ELF-1 (cell line): ENCODE measurements at regions not wholly inside any gene's neighbourhood (a gene's known extent, or its start where the extent isn't known, plus 50 kb on each side); places are given as distances from the start of the nearest gene placed in this dataset.
"Not testable (repeated sequence)": the region's sequence is repeated elsewhere in the genome, so short reads cannot be mapped to it uniquely, and the experiment has no call there.

Source experiments
- DNase-seq: peaks from one replicate; pipeline ENCODE4 v3.0.0-alpha.2; 2016; ENCODE audit warnings: low read depth, low spot score

DNA sequence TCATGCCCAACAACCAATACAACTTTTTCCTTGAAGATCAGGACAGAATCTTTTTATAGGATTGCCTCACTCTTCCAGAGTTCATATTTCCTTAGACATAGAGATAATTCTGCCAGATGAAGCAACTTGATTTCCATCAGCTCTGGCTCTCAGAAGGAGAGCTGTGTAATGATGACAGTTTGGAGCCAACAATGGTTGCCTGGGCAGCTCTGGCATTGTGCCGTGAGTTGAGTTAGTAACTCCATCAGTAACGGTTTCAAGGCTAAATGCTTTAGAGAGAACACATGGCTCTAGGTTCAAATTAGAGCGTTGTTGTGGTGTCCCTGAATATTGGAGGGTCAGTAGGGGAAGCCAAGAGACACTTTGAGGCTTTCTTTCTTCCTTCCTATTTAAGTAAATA lies 501.7 kb upstream of the SEL1L start:
- no peak for DNase-seq

GRCh38 chr14:82038066-82038465 lies 504.4 kb upstream of the SEL1L start:
- DNase-seq, result not testable (repeated sequence)

DNA sequence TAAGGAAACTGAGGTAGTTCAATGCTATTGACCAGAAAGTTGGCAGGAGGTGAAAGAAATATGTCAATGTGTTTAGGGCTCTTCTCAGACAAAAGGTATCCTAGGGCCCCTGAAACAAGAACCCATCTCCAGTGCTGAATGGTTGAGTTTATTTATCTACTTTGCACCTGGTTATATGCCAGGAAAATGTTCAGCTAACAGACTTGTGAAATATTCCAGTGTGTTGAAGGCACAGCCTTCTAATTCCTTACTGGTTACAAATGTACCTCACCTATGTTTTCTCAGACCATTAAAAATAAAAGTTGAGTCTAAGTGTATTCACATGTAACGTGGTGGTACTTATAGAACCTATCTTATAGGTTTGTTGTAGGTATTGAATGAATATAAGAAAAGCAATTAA lies 511.7 kb upstream of the SEL1L start:
- DNase-seq, result no peak

DNA sequence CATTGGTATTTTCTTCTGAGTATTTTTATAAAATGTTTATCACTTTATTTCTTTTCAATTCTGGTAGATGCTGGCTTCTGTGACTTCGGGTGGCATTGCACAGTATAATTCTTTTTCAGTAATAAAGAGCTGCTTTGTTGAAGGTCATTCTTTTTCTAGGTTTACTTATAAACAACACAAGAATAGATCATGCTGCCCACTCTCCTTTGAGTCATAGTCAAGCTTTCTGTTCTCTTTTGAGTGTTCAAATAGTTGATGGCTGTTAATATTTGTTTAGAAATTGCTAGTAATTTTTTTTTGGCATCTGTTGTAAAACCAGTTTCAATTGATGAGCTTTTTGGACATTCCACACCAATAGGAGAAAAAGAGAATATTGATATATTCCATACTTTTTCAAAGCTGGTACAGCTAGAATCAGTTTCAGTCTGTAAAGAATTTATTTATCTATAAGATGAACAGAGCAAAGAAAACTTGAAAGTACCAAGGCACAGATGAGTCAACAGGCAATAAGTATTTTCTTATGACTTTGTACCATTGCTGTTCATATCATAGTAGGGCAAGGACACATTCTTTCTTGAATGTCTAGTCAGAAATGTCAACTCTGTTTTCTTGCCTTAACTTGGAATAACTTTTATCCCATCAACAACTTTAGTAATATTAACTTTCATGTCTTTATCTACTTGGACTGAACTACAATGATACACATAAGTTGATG lies 513.0 kb upstream of the SEL1L start:
- no peak for DNase-seq

- DNase-seq, result no peak
Observed at GRCh38 chr14:82047777-82048470, 514.3 kb upstream of the SEL1L start.

- DNase-seq, result no peak
Observed at GRCh38 chr14:82052778-82053177, 519.1 kb upstream of the SEL1L start.

GRCh38 chr14:82055515-82056115 lies 522.0 kb upstream of the SEL1L start:
- DNase-seq, result no peak

DNA sequence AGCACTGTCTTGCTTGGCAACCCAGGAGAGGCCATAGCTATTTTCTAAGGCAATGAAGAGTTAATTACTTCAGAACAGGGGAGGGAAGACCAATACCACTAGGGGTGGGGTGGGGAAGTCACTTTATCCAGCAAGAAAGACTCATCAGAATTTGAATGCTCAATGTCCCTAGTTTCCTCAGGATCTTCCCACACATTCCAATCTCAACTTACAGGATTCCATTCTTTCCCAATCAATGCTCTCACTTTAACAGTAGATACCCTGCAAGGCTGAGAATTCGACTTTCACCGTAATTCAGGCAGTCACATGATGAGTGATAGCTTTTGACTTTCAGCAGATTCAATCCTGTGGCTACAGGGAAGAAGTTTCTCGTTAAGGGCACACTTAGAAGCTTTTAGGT lies 526.6 kb upstream of the SEL1L start:
- DNase-seq, result no peak

GRCh38 chr14:82067221-82067875 lies 533.7 kb upstream of the SEL1L start:
- no peak for DNase-seq

DNA sequence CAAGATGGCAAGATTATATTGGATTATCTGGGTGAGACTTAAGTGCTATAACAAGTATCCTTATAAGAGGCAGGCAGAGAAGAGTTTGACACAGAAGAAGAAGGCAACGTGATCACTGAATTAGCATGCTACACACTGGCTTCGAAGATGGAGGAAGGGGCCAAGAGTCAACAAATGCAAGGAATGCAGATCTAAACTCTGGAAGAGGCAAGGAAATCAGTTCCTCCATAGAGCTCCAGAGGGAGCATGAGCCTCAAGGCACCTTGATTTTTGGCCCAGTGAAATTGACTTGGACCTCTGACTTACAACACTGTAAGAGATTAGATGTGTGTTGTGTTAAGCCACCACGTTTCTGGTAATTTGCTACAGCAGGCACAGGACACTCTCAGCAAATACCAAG lies 536.4 kb upstream of the SEL1L start:
- no peak for DNase-seq

DNA sequence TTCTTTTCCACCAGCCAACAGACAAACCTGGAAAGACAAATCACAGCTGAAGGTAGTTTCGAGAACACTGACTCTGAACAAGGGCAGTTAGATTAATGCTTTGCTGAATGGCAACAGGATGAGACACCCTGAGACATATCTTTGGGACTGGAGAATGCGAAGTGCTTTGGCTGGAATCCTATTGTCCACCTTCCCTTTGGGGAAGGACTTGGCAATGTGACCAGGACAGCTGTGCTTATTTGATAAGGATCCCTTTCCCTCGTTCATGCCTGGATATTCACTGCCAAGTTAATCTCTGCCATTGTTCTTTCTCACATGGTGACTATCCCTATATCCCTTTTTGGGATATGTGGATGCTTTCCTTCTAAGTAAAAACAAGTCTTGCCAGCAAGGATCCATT lies 537.1 kb upstream of the SEL1L start:
- DNase-seq, result no peak

- no peak for DNase-seq
Observed at GRCh38 chr14:82073547-82073946, 539.9 kb upstream of the SEL1L start.

DNA sequence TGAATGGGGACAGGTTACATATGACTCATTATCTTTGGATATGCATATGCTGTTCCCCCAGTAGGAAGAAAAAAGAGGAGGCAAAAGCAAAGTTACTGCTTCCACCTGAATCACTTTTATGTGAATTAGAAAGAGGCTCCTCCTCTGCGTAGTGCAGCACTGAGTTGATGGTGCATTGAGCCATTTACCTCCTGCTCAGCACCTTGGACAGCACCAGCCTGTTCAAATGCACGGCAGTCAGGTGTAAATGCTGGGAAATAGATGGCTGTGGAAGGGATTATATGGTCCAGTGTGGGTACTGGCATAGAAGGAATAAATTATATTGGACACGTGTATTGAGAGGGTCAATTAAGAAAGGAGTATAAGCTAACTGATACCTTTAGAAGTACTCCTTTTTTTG lies 541.9 kb upstream of the SEL1L start:
- peak; percentile 20 for DNase-seq

DNA sequence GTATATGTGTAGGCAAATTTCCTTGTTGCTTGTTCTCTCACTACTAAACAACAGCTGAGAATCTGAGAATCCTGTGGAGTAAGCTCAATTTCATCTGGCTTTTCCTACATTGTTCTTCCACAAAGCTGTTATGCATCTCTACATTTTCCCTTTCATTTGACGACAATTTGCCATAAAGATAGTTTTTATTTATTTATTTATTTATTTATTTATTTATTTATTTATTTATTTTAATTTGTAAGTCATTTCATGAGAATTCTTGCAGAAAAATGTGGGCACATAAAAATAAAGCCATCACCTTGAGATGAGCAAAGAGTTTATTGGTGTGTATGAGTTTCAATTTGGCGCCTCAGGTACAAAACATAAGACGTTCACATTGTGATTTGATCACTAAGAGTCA lies 545.9 kb upstream of the SEL1L start:
- no peak for DNase-seq

DNA sequence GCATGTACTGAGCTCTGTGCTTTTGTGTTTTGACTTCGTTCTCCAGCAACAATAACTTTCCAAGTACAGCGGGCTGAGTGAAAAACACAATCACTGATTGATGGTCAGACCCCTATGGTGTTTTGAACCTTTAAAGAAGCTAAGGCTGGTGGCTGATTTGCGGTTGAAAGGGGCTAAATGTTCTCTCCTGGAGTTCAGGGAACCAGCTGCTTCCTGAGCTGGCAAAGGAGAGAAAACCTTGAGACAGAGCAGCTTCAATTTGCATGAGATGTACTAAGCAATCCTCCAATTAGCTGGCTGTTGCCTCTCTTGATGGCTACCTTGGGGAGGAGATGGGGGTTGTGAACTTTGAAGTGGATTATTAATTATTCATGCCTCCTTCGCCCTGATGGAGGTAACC lies 546.7 kb upstream of the SEL1L start:
- DNase-seq, result peak; percentile 4

- no peak for DNase-seq
Observed at GRCh38 chr14:82084813-82085212, 551.2 kb upstream of the SEL1L start.

GRCh38 chr14:82091097-82091496 lies 557.4 kb upstream of the SEL1L start:
- no peak for DNase-seq

- DNase-seq, result no peak
Observed at GRCh38 chr14:82094829-82095345, 561.2 kb upstream of the SEL1L start.

- no peak for DNase-seq
Observed at GRCh38 chr14:82104013-82104412, 570.4 kb upstream of the SEL1L start.

DNA sequence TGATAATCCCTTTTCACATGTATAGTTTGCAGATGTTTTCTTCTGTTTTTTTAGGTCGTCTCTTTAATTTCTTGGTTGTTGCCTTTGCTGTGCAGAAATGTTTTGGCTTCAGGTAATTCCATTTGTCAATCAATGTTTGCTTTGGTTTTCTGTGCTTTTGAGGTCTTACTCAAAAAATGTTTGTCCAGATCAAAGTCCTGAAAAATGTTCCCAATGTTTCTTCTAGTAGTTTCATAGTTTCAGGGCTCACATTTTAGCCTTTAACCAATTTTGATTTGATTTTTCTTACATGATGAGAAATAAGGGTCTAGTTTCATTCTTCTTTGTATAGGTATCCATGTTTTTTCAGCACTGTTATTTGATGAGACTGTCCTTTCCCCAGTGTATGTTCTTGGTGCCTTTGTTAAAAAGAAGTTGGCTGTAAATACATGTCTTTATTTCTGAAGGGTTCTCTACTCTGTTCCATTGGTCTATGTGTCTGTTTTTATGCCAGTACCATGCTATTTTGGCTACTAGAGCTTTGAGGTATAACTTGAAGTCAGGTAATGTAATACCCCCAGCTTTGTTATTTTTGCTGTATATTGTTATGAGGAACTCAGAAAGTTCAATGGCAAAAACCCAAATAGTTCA lies 578.7 kb upstream of the SEL1L start:
- no peak for DNase-seq

- no peak for DNase-seq
Observed at GRCh38 chr14:82113007-82113406, 579.4 kb upstream of the SEL1L start.

GRCh38 chr14:82113710-82114109 lies 580.1 kb upstream of the SEL1L start:
- no peak for DNase-seq
